ENCODE measurements at regions not wholly inside any gene's neighbourhood (a gene's known extent, or its start where the extent isn't known, plus 50 kb on each side); places are given as distances from the start of the nearest gene placed in this dataset.

DNA sequence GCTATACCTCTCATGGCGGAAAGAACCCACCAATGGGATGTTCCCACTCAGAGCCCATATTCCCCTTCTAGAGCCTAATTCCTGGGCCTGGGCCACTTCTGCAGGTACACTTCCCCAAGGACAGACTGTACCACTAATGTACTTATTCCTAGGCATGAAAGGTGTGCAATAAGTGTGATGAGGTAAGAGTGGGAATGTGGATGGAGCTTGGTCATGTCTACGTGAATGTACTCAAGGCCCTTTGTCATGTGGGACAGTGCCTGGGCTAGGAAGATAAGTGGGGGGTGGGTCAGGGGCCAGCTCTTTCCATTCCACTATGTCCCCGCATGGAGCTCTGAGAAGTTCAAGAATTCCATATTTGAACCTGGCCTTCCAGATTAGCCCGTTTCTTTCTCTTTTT is 63.4 kb upstream of the FUT8 start:
- no peaks in the 10 kb centered on the region for H4K20me1 ChIP-seq (ENCODE audit: insufficient read depth, low read length)
- no peak overlapping the region for H2AFZ ChIP-seq (ENCODE audit: low read length)
- in situ Hi-C loops (cut with HindIII; ENCODE audit: extremely low pct_ligation_motif_present, low pct_unique_long_range_greater_than_20kb) (no loop called here), intact Hi-C loops (cut with micrococcal nuclease; ENCODE audit: unreplicated experiment) (no loop called here)
- H3K79me2 ChIP-seq (ENCODE audit: insufficient read depth, low read length), result no peaks in the 10 kb centered on the region
- DNase-seq (ENCODE audit: low spot score) (peak; percentile 42), FAIRE-seq (no peak), ATAC-seq (no peak)
- ChIA-PET POLR2A (interaction anchor here (0.9 kb wide), 1 partner anchor 63 kb away, joined by 4 read pairs; no protein-coding TSS in a partner anchor), CTCF (ENCODE audit: low intra/inter-chr PET ratio, low total read pairs) (no interaction called here)
- no TSS peak for BruUV-seq (replicated peaks)
- H3K9ac ChIP-seq (ENCODE audit: insufficient read depth, low read depth, low read length), result no peak overlapping the region
- H3K4me1 ChIP-seq (ENCODE audit: insufficient read depth, low read length), result peaks cover 10% of the 10 kb centered on the region
- H3K36me3 ChIP-seq (replicated peaks in 1 of 2; ENCODE audit: control insufficient read depth in 1 of 2, insufficient read depth in 2 of 2, low read length in 2 of 2), result no peaks in the 10 kb centered on the region
- TF ChIP-seq, protein P1, sequence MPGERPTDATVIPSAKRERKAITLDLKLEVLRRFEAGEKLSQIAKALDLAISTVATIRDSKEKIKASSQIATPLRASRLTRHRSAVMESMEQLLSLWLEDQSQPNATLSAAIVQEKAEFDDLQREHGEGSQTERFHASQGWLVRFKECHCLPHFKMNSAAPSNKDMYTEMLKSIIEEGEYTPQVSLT (CRISPR knock-in tag; IDR thresholded peaks at IDR 0.05; ENCODE audit: borderline replicate concordance, low read depth), result no peak
- TF ChIP-seq RARA (CRISPR knock-in tag; IDR thresholded peaks at IDR 0.05) (no peak), CEBPG (CRISPR knock-in tag; IDR thresholded peaks at IDR 0.05) (peak; percentile 83), FOXC1 (CRISPR knock-in tag; IDR thresholded peaks at IDR 0.05; ENCODE audit: borderline replicate concordance) (no peak), CEBPB (IDR thresholded peaks at IDR 0.05; ENCODE audit: borderline replicate concordance, low read depth, low read length) (peak; percentile 95), ZNF788 (CRISPR knock-in tag; IDR thresholded peaks at IDR 0.05; ENCODE audit: borderline replicate concordance) (no peak)
- TF ChIP-seq, protein P2, sequence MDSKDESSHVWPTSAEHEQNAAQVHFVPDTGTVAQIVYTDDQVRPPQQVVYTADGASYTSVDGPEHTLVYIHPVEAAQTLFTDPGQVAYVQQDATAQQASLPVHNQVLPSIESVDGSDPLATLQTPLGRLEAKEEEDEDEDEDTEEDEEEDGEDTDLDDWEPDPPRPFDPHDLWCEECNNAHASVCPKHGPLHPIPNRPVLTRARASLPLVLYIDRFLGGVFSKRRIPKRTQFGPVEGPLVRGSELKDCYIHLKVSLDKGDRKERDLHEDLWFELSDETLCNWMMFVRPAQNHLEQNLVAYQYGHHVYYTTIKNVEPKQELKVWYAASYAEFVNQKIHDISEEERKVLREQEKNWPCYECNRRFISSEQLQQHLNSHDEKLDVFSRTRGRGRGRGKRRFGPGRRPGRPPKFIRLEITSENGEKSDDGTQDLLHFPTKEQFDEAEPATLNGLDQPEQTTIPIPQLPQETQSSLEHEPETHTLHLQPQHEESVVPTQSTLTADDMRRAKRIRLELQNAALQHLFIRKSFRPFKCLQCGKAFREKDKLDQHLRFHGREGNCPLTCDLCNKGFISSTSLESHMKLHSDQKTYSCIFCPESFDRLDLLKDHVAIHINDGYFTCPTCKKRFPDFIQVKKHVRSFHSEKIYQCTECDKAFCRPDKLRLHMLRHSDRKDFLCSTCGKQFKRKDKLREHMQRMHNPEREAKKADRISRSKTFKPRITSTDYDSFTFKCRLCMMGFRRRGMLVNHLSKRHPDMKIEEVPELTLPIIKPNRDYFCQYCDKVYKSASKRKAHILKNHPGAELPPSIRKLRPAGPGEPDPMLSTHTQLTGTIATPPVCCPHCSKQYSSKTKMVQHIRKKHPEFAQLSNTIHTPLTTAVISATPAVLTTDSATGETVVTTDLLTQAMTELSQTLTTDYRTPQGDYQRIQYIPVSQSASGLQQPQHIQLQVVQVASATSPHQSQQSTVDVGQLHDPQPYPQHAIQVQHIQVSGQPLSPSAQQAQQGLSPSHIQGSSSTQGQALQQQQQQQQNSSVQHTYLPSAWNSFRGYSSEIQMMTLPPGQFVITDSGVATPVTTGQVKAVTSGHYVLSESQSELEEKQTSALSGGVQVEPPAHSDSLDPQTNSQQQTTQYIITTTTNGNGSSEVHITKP (CRISPR knock-in tag; IDR thresholded peaks at IDR 0.05; ENCODE audit: low read depth), result 0 out of 2 replicates have a peak, but pooled peaks have one; percentile 38
- TF ChIP-seq, protein P3, sequence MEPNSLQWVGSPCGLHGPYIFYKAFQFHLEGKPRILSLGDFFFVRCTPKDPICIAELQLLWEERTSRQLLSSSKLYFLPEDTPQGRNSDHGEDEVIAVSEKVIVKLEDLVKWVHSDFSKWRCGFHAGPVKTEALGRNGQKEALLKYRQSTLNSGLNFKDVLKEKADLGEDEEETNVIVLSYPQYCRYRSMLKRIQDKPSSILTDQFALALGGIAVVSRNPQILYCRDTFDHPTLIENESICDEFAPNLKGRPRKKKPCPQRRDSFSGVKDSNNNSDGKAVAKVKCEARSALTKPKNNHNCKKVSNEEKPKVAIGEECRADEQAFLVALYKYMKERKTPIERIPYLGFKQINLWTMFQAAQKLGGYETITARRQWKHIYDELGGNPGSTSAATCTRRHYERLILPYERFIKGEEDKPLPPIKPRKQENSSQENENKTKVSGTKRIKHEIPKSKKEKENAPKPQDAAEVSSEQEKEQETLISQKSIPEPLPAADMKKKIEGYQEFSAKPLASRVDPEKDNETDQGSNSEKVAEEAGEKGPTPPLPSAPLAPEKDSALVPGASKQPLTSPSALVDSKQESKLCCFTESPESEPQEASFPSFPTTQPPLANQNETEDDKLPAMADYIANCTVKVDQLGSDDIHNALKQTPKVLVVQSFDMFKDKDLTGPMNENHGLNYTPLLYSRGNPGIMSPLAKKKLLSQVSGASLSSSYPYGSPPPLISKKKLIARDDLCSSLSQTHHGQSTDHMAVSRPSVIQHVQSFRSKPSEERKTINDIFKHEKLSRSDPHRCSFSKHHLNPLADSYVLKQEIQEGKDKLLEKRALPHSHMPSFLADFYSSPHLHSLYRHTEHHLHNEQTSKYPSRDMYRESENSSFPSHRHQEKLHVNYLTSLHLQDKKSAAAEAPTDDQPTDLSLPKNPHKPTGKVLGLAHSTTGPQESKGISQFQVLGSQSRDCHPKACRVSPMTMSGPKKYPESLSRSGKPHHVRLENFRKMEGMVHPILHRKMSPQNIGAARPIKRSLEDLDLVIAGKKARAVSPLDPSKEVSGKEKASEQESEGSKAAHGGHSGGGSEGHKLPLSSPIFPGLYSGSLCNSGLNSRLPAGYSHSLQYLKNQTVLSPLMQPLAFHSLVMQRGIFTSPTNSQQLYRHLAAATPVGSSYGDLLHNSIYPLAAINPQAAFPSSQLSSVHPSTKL (CRISPR knock-in tag; IDR thresholded peaks at IDR 0.05), result 0 out of 2 replicates have a peak, but pooled peaks have one; percentile 18
- TF ChIP-seq, protein P4, sequence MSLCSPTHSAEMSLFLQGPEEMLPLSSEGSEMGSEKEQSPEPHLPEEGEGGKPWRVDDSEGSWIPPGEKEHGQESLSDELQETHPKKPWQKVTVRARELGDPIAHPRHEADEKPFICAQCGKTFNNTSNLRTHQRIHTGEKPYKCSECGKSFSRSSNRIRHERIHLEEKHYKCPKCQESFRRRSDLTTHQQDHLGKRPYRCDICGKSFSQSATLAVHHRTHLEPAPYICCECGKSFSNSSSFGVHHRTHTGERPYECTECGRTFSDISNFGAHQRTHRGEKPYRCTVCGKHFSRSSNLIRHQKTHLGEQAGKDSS (CRISPR knock-in tag; IDR thresholded peaks at IDR 0.05; ENCODE audit: borderline replicate concordance, low read depth), result no peak
- TF ChIP-seq, protein P5, sequence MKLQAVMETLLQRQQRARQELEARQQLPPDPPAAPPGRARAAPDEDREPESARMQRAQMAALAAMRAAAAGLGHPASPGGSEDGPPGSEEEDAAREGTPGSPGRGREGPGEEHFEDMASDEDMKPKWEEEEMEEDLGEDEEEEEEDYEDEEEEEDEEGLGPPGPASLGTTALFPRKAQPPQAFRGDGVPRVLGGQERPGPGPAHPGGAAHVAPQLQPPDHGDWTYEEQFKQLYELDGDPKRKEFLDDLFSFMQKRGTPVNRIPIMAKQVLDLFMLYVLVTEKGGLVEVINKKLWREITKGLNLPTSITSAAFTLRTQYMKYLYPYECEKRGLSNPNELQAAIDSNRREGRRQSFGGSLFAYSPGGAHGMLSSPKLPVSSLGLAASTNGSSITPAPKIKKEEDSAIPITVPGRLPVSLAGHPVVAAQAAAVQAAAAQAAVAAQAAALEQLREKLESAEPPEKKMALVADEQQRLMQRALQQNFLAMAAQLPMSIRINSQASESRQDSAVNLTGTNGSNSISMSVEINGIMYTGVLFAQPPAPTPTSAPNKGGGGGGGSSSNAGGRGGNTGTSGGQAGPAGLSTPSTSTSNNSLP (IDR thresholded peaks at IDR 0.05; ENCODE audit: low read depth, low read length), result no peak
- no peaks in the 10 kb centered on the region for H3K9me3 ChIP-seq (ENCODE audit: low read length)
- no peak overlapping the region for H3K27ac ChIP-seq (ENCODE audit: extremely low read length, insufficient read depth, low read length)
- H3K4me3 ChIP-seq (replicated peaks in 1 of 3; ENCODE audit: insufficient read depth in 1 of 3, low read depth in 2 of 3, low read length in 3 of 3), result no peak overlapping the region
- WGBS (ENCODE audit: low lambda C conversion rate), result 43% methylated on average over 4 of the region's 4 CpGs
- no peaks in the 10 kb centered on the region for H3K27me3 ChIP-seq (ENCODE audit: control insufficient read depth in 1 of 2, insufficient read depth in 2 of 2, low read length in 2 of 2)
- no peak overlapping the region for H3K4me2 ChIP-seq (ENCODE audit: low read depth, low read length)
